K562 (cell line): ENCODE measurements at regions not wholly inside any gene's neighbourhood (a gene's known extent, or its start where the extent isn't known, plus 50 kb on each side); places are given as distances from the start of the nearest gene placed in this dataset.

ENCODE experiments used
- ATAC-seq: fragments of 200-7000 bp; cut with Tn5 transposase; 3 replicates; pipeline ENCODE4 v1.9.1; 2020; ENCODE audit warnings: moderate library complexity
- BruUV-seq: library from RNA; stranded (reverse); fragments of 400-500 nt; replicated peaks from 2 replicates; lab custom pipeline; 2021; lab: Mats Ljungman, UMichigan
- CTCF ChIA-PET: fragments of 300-600 bp; formaldehyde crosslinking; extraction: SDS; loops from one replicate; lab custom pipeline; 2021; ENCODE audit warnings: low intra/inter-chr PET ratio; lab: Yijun Ruan, JAX
- POLR2A ChIA-PET: fragments of 300-600, 350-650 bp; sonication (Branson Sonifier 250); formaldehyde crosslinking; extraction: SDS; loops from one replicate; lab custom pipeline; 2021; ENCODE audit warnings: antibody characterized with exemption, inconsistent platforms; lab: Yijun Ruan, JAX
- DNase-seq, 4 experiments: peaks; one replicate each; pipeline versions ENCODE4 v3.0.0 to v3.0.0-alpha.2; 2011 to 2018; ENCODE audit warnings: low spot score in 3 of 4, mixed read lengths in 3 of 4; ENCODE audit errors: extremely low read depth in 1 of 4
- FAIRE-seq: peaks from 2 replicates; lab custom pipeline; 2011; peaks lifted over from hg19 to GRCh38; lab: Jason Lieb, UNC
- H2AFZ ChIP-seq: 2 replicates; pipeline ENCODE4 v1.6.0; 2011; ENCODE audit warnings: low read depth, low read length, control low read depth, inconsistent platforms
- H3K27ac ChIP-seq: fragments of 200-600 bp; 3 replicates; pipeline ENCODE4 v1.8.0; 2011; ENCODE audit warnings: low read depth, mild to moderate bottlenecking, control low read depth, inconsistent platforms, low read length, moderate library complexity, mixed read lengths; ENCODE audit errors: extremely low read depth
- H3K27me3 ChIP-seq, 2 experiments: fragments of 300-600 bp in 1 of 2; 2 replicates in 1 of 2; 3 replicates in 1 of 2; pipeline versions ENCODE4 v1.6.0 to v1.8.0; 2011; ENCODE audit warnings: inconsistent platforms in 2 of 2, low read length in 2 of 2, mild to moderate bottlenecking in 1 of 2, mixed read lengths in 1 of 2, moderate library complexity in 1 of 2; ENCODE audit not compliant: control insufficient read depth in 2 of 2, insufficient read depth in 2 of 2
- H3K36me3 ChIP-seq: fragments of 300-600 bp; 3 replicates; pipeline ENCODE4 v1.8.0; 2011; ENCODE audit warnings: mild to moderate bottlenecking, low read length, inconsistent platforms; ENCODE audit not compliant: control insufficient read depth, insufficient read depth
- H3K4me1 ChIP-seq, 2 experiments: fragments of 200-600 bp in 1 of 2; replicated peaks in 1 of 2; 2 replicates in 1 of 2; 3 replicates in 1 of 2; pipeline versions ENCODE4 v1.5.1 to v1.8.0; 2011; ENCODE audit warnings: inconsistent platforms in 2 of 2, low read length in 2 of 2, mild to moderate bottlenecking in 1 of 2, mixed read lengths in 1 of 2, moderate library complexity in 1 of 2; ENCODE audit not compliant: control insufficient read depth in 2 of 2, insufficient read depth in 2 of 2
- H3K4me2 ChIP-seq: 2 replicates; pipeline ENCODE4 v1.6.1; 2011; ENCODE audit warnings: low read length, control low read depth, inconsistent platforms, mixed read lengths; ENCODE audit not compliant: insufficient read depth
- H3K4me3 ChIP-seq: fragments of 200-600 bp; sonication (generic), shearing (Covaris generic); 2 replicates; pipeline ENCODE4 v1.5.1; 2016; ENCODE audit warnings: control low read depth, inconsistent platforms
- H3K79me2 ChIP-seq: fragments of 200-600 bp; 3 replicates; pipeline ENCODE4 v1.8.0; 2011; ENCODE audit warnings: low read length, inconsistent platforms; ENCODE audit not compliant: control insufficient read depth, insufficient read depth
- H3K9ac ChIP-seq, 2 experiments: 2 replicates each; pipeline versions ENCODE4 v1.6.0 to v1.6.1; 2011; ENCODE audit warnings: low read depth in 2 of 2, low read length in 2 of 2, control low read depth in 1 of 2, inconsistent platforms in 1 of 2, mild to moderate bottlenecking in 1 of 2, mixed read lengths in 1 of 2; ENCODE audit not compliant: insufficient read depth in 1 of 2
- H3K9me1 ChIP-seq: one replicate; pipeline ENCODE4 v1.6.0; 2011; ENCODE audit warnings: inconsistent platforms, mild to moderate bottlenecking, low read length, moderate library complexity; ENCODE audit not compliant: control insufficient read depth, insufficient read depth
- H3K9me3 ChIP-seq: replicated peaks from 2 replicates; pipeline ENCODE4 v1.5.1; 2011; ENCODE audit warnings: low read depth, low read length, inconsistent platforms; ENCODE audit not compliant: control insufficient read depth, insufficient read depth
- H4K20me1 ChIP-seq: replicated peaks from 2 replicates; pipeline ENCODE4 v1.6.1; 2011; ENCODE audit warnings: low read length, inconsistent platforms, mixed read lengths; ENCODE audit not compliant: control insufficient read depth, insufficient read depth
- ARID1B ChIP-seq: fragments of 450-650 bp; IDR thresholded peaks from 2 replicates; pipeline ENCODE4 v1.6.1; 2016; ENCODE audit warnings: antibody characterized with exemption, mild to moderate bottlenecking, inconsistent platforms
- CHCHD3 ChIP-seq: fragments of 250-450 bp; sonication (Bioruptor Pico); IDR thresholded peaks from 2 replicates; pipeline ENCODE4 v2.1.2; 2022; ENCODE audit warnings: mild to moderate bottlenecking
- L3MBTL2 ChIP-seq: fragments of 450-650 bp; IDR thresholded peaks from 2 replicates; pipeline ENCODE4 v1.6.1; 2016; ENCODE audit warnings: mild to moderate bottlenecking, moderate library complexity
- SP1 ChIP-seq: sonication (generic); formaldehyde crosslinking; IDR thresholded peaks from 2 replicates; pipeline ENCODE4 v1.8.1; 2022; ENCODE audit warnings: mild to moderate bottlenecking, missing genetic modification reagents
- STAT5A ChIP-seq: IDR thresholded peaks from 2 replicates; pipeline ENCODE4 v1.6.1; 2012; ENCODE audit warnings: low read length, inconsistent platforms, borderline replicate concordance
- ZNF175 ChIP-seq: fragments of 200-800 bp; sonication (Bioruptor generic); IDR thresholded peaks from 2 replicates; pipeline ENCODE4 v1.6.1; 2016; ENCODE audit warnings: low read depth, mild to moderate bottlenecking, missing genetic modification characterization, missing compliant biosample characterization
- ZNF584 ChIP-seq: fragments of 200-800 bp; sonication (Bioruptor generic); IDR thresholded peaks from 2 replicates; pipeline ENCODE4 v1.6.1; 2016; ENCODE audit warnings: low read depth, mild to moderate bottlenecking, missing genetic modification characterization, missing compliant biosample characterization
- ZNF830 ChIP-seq: fragments of 250-450 bp; sonication (Bioruptor Pico); IDR thresholded peaks from 2 replicates; pipeline ENCODE4 v1.5.0; 2021; ENCODE audit warnings: mild to moderate bottlenecking
- ZSCAN32 ChIP-seq: fragments of 450-650 bp; formaldehyde crosslinking; IDR thresholded peaks from 2 replicates; pipeline ENCODE4 v1.4.0; 2020; ENCODE audit warnings: mild to moderate bottlenecking, moderate library complexity
- WGBS: fragments of 100-300 bp; shearing (Covaris generic); methylation state at CpG from one replicate; pipeline ENCODE4 v1.1.6; 2016; ENCODE audit warnings: low coverage, mixed read lengths; ENCODE audit not compliant: insufficient coverage; ENCODE audit errors: missing lambda C conversion rate; 5-methylcytosine and 5-hydroxymethylcytosine counted together
- in situ Hi-C: fragments of 300-500 bp; cut with MboI; formaldehyde crosslinking; loops from 4 replicates; pipeline ENCODE4 v1.15.0; 2018; ENCODE audit warnings: inconsistent platforms, mixed read lengths
- intact Hi-C: fragments of 100-400 bp; cut with micrococcal nuclease; formaldehyde crosslinking; loops from 2 replicates; pipeline ENCODE4 v1.14.2; 2022
- TF ChIP-seq, protein P1 (sequence below), 2 experiments: IDR thresholded peaks; 2 replicates each; pipeline ENCODE4 v1.6.1; 2012; ENCODE audit warnings: improper control_type of control experiment in 2 of 2, low read depth in 2 of 2, low read length in 2 of 2, borderline replicate concordance in 1 of 2
- TF ChIP-seq, protein P2 (sequence below), 2 experiments: fragments of 450-650 bp in 1 of 2; sonication (generic) in 1 of 2; formaldehyde crosslinking in 1 of 2; IDR thresholded peaks; 2 replicates each; pipeline versions ENCODE4 v1.7.1 to v1.9.0; 2016 to 2022; ENCODE audit warnings: inconsistent platforms in 1 of 2, mild to moderate bottlenecking in 1 of 2, missing genetic modification reagents in 1 of 2

DNA sequence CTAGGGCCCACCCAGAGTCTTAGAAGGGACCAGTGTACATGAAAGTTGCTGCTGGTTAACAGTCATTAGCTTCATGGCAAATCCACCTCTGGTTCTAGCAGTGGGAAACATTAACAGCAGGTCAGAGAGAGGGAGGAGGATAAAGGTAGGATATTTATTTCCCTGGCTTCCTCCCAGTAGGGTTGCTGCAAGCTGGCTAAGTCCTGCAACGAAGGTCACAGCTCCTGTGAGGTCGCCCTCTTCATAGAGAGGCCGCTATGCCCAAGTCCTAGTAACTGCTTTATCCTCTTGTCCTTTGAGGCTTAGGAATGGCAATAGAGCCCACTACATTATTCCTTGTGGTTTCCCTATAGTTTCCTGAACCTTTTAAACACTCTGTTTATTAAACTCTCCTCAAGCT lies 84.0 kb upstream of the ACSL3 start:
- 0 out of 5 replicates have a peak, but pooled peaks cover 0 to 2% of the 10 kb centered on the region in 2 experiments for H3K4me1 ChIP-seq
- H4K20me1 ChIP-seq = no peaks in the 10 kb centered on the region
- BruUV-seq = no TSS peak
- DNase-seq (no peak), FAIRE-seq (no peak), ATAC-seq (no peak; the same call in 1 of the 3 replicates)
- no peak overlapping the region for H3K9ac ChIP-seq
- ChIA-PET POLR2A (interaction anchor here (0.9 kb wide), 1 partner anchor 15 kb away, joined by 3 read pairs; no protein-coding TSS in a partner anchor), CTCF (no interaction called here)
- H3K27ac ChIP-seq = no peak overlapping the region
- H3K36me3 ChIP-seq = no peaks in the 10 kb centered on the region
- H3K79me2 ChIP-seq = no peaks in the 10 kb centered on the region
- intact Hi-C loops = no loop called here
- no peaks in the 10 kb centered on the region for H3K9me1 ChIP-seq
- WGBS = 39% methylated on average over 3 of the region's 3 CpGs
- H2AFZ ChIP-seq = 0 out of 2 replicates have a peak overlapping the region, but pooled peaks have one; percentile 39
- in situ Hi-C loops = no loop called here
- H3K9me3 ChIP-seq = no peaks in the 10 kb centered on the region
- no peaks in the 10 kb centered on the region for H3K27me3 ChIP-seq
- no peak overlapping the region for H3K4me2 ChIP-seq
- TF ChIP-seq ZSCAN32 (CRISPR knock-in tag) (no peak), CHCHD3 (CRISPR knock-in tag) (no peak), L3MBTL2 (no peak), ZNF584 (no peak), STAT5A (no peak), ARID1B (no peak), ZNF175 (CRISPR knock-in tag) (no peak), ZNF830 (no peak), SP1 (CRISPR knock-in tag) (no peak)
- TF ChIP-seq, protein P1, sequence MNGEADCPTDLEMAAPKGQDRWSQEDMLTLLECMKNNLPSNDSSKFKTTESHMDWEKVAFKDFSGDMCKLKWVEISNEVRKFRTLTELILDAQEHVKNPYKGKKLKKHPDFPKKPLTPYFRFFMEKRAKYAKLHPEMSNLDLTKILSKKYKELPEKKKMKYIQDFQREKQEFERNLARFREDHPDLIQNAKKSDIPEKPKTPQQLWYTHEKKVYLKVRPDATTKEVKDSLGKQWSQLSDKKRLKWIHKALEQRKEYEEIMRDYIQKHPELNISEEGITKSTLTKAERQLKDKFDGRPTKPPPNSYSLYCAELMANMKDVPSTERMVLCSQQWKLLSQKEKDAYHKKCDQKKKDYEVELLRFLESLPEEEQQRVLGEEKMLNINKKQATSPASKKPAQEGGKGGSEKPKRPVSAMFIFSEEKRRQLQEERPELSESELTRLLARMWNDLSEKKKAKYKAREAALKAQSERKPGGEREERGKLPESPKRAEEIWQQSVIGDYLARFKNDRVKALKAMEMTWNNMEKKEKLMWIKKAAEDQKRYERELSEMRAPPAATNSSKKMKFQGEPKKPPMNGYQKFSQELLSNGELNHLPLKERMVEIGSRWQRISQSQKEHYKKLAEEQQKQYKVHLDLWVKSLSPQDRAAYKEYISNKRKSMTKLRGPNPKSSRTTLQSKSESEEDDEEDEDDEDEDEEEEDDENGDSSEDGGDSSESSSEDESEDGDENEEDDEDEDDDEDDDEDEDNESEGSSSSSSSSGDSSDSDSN (IDR thresholded peaks at IDR 0.05; ENCODE audit: borderline replicate concordance in 1 of 2, low read depth in 2 of 2, low read length in 2 of 2) = no peak
- TF ChIP-seq, protein P2, sequence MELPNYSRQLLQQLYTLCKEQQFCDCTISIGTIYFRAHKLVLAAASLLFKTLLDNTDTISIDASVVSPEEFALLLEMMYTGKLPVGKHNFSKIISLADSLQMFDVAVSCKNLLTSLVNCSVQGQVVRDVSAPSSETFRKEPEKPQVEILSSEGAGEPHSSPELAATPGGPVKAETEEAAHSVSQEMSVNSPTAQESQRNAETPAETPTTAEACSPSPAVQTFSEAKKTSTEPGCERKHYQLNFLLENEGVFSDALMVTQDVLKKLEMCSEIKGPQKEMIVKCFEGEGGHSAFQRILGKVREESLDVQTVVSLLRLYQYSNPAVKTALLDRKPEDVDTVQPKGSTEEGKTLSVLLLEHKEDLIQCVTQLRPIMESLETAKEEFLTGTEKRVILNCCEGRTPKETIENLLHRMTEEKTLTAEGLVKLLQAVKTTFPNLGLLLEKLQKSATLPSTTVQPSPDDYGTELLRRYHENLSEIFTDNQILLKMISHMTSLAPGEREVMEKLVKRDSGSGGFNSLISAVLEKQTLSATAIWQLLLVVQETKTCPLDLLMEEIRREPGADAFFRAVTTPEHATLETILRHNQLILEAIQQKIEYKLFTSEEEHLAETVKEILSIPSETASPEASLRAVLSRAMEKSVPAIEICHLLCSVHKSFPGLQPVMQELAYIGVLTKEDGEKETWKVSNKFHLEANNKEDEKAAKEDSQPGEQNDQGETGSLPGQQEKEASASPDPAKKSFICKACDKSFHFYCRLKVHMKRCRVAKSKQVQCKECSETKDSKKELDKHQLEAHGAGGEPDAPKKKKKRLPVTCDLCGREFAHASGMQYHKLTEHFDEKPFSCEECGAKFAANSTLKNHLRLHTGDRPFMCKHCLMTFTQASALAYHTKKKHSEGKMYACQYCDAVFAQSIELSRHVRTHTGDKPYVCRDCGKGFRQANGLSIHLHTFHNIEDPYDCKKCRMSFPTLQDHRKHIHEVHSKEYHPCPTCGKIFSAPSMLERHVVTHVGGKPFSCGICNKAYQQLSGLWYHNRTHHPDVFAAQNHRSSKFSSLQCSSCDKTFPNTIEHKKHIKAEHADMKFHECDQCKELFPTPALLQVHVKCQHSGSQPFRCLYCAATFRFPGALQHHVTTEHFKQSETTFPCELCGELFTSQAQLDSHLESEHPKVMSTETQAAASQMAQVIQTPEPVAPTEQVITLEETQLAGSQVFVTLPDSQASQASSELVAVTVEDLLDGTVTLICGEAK (IDR thresholded peaks at IDR 0.05) = no peak
- TF ChIP-seq, protein P2 (CRISPR knock-in tag; IDR thresholded peaks at IDR 0.05) = no peak
- TF ChIP-seq, all 486 proteins: peak for 0
- H3K4me3 ChIP-seq = no peak overlapping the region
